Lower lobe of right lung (tissue), 2 donors: ENCODE measurements at regions not wholly inside any gene's neighbourhood (a gene's known extent, or its start where the extent isn't known, plus 50 kb on each side); places are given as distances from the start of the nearest gene placed in this dataset.

Source experiments
- ATAC-seq, 2 donors: fragments of 200-7000 bp; cut with Tn5 transposase; one replicate each; pipeline ENCODE4 v1.9.1; 2020 to 2022; ENCODE audit warnings: mild to moderate bottlenecking in 2 of 2, moderate library complexity in 2 of 2
- DNase-seq: peaks from one replicate; pipeline ENCODE4 v3.0.0-alpha.2; 2020
- H3K27ac ChIP-seq: fragments of 200-600 bp; one replicate; pipeline ENCODE4 v1.8.0; 2022
- H3K27me3 ChIP-seq: fragments of 200-600 bp; one replicate; pipeline ENCODE4 v1.8.0; 2022; ENCODE audit warnings: low read depth
- H3K36me3 ChIP-seq: fragments of 200-600 bp; one replicate; pipeline ENCODE4 v1.8.0; 2022; ENCODE audit warnings: mild to moderate bottlenecking
- H3K4me1 ChIP-seq: fragments of 200-600 bp; one replicate; pipeline ENCODE4 v1.8.0; 2022
- H3K4me3 ChIP-seq: fragments of 200-600 bp; one replicate; pipeline ENCODE4 v1.8.0; 2022; ENCODE audit warnings: mild to moderate bottlenecking
- H3K9me3 ChIP-seq: fragments of 200-600 bp; one replicate; pipeline ENCODE4 v1.8.0; 2022
- CTCF ChIP-seq: fragments of 200-600 bp; IDR thresholded peaks from one replicate; pipeline ENCODE4 v1.8.0; 2022; ENCODE audit warnings: antibody characterized with exemption, mild to moderate bottlenecking
- intact Hi-C: fragments of 100-400 bp; cut with DNase I; formaldehyde crosslinking; loops from one replicate; pipeline ENCODE4 v1.11.0; 2022
- donor health status: DM: no; HTN: yes; CAD: no; lungs with severe emphysema.

GRCh38 chr13:80011448-80012212 is 329.3 kb downstream of the SPRY2 start:
- DNase-seq, result no peak
- H3K27ac ChIP-seq, result no peak overlapping the region
- no peaks in the 10 kb centered on the region for H3K9me3 ChIP-seq
- no peak for TF ChIP-seq CTCF
- H3K4me3 ChIP-seq, result no peak overlapping the region
- no peaks in the 10 kb centered on the region for H3K36me3 ChIP-seq
- H3K4me1 ChIP-seq, result peaks cover 23% of the 10 kb centered on the region
- no peak for ATAC-seq
- intact Hi-C loops, result no loop called here
- H3K27me3 ChIP-seq, result no peaks in the 10 kb centered on the region

- Histone ChIP-seq H3K36me3 (no peaks in the 10 kb centered on the region), H3K9me3 (no peaks in the 10 kb centered on the region), H3K27ac (no peak overlapping the region), H3K4me3 (no peak overlapping the region), H3K27me3 (no peaks in the 10 kb centered on the region), H3K4me1 (peaks cover 23% of the 10 kb centered on the region)
- DNase-seq, result no peak
- intact Hi-C loops, result no loop called here
- ATAC-seq, result no peak
- TF ChIP-seq CTCF, result no peak
These were observed 330.1 kb downstream of the SPRY2 start for GRCh38 chr13:80010846-80011245.

- Histone ChIP-seq H3K4me3 (no peak overlapping the region), H3K9me3 (no peaks in the 10 kb centered on the region), H3K4me1 (peaks cover 23% of the 10 kb centered on the region), H3K27ac (no peak overlapping the region), H3K36me3 (no peaks in the 10 kb centered on the region), H3K27me3 (no peaks in the 10 kb centered on the region)
- no peak for TF ChIP-seq CTCF
- DNase-seq, result no peak
- intact Hi-C loops, result no loop called here
- peak in 1 of 2 donors; percentile 32 for ATAC-seq
These were observed 330.6 kb downstream of the SPRY2 start for GRCh38 chr13:80010286-80010831.

- TF ChIP-seq CTCF, result no peak
- H3K27ac ChIP-seq, result no peak overlapping the region
- intact Hi-C loops, result no loop called here
- H3K4me1 ChIP-seq, result peaks cover 23% of the 10 kb centered on the region
- no peaks in the 10 kb centered on the region for H3K27me3 ChIP-seq
- DNase-seq (no peak), ATAC-seq (peak in 1 of 2 donors; percentile 41)
- no peaks in the 10 kb centered on the region for H3K9me3 ChIP-seq
- no peak overlapping the region for H3K4me3 ChIP-seq
- no peaks in the 10 kb centered on the region for H3K36me3 ChIP-seq
These were observed 331.2 kb downstream of the SPRY2 start for GRCh38 chr13:80009760-80010159.

DNA sequence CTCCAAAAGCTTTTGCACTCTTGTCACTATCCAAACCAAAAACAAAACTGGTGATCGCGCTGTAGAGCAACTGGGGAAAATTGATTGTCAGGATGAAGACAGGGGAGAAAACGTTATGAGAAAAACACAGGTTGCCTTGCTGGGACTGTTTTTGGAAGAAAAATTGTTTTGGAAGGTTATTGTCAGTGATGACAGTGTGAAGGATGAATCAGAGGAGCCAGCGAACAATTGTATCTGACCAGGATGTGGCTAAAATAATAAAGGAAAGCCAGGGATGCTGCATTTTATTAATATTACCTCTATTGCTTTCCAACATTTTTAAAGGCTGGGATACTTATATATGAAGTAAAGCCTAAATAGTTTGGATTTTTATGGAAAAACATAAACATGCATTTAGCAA is 334.0 kb downstream of the SPRY2 start:
- Histone ChIP-seq H3K36me3 (no peaks in the 10 kb centered on the region), H3K27me3 (no peaks in the 10 kb centered on the region), H3K27ac (no peak overlapping the region), H3K4me3 (no peak overlapping the region), H3K4me1 (peaks cover 19% of the 10 kb centered on the region), H3K9me3 (no peaks in the 10 kb centered on the region)
- no peak for TF ChIP-seq CTCF
- intact Hi-C loops, result no loop called here
- ATAC-seq (no peak), DNase-seq (no peak)
